GM23338 (cell line): ENCODE measurements at regions not wholly inside any gene's neighbourhood (a gene's known extent, or its start where the extent isn't known, plus 50 kb on each side); places are given as distances from the start of the nearest gene placed in this dataset.

Source experiments
- ATAC-seq: fragments of 200-7000 bp; cut with Tn5 transposase; 3 replicates; pipeline ENCODE4 v1.9.1; 2020
- DNase-seq: peaks from one replicate; pipeline ENCODE4 v3.0.0-alpha.2; 2015; ENCODE audit warnings: low spot score
- H2AFZ ChIP-seq: fragments of 200-600 bp; sonication (generic); 2 replicates; pipeline ENCODE4 v1.8.0; 2016; ENCODE audit warnings: antibody characterized with exemption, mild to moderate bottlenecking, moderate library complexity
- H3F3A ChIP-seq: fragments of 200-600 bp; sonication (generic); replicated peaks from 2 replicates; pipeline ENCODE4 v1.8.0; 2017; ENCODE audit warnings: antibody characterized with exemption, mixed run types, low read depth
- H3K27ac ChIP-seq: fragments of 200-600 bp; sonication (generic); 2 replicates; pipeline ENCODE4 v1.6.1; 2016; ENCODE audit warnings: low read depth
- H3K27me3 ChIP-seq: fragments of 200-600 bp; sonication (generic); 2 replicates; pipeline ENCODE4 v1.8.0; 2016; ENCODE audit warnings: mild to moderate bottlenecking, mixed run types, moderate library complexity; ENCODE audit not compliant: insufficient read depth
- H3K36me3 ChIP-seq: fragments of 200-600 bp; sonication (generic); 2 replicates; pipeline ENCODE4 v1.8.0; 2016; ENCODE audit warnings: mild to moderate bottlenecking; ENCODE audit not compliant: insufficient read depth
- H3K4me1 ChIP-seq: fragments of 200-600 bp; sonication (generic); 2 replicates; pipeline ENCODE4 v1.8.0; 2016; ENCODE audit warnings: mild to moderate bottlenecking, moderate library complexity; ENCODE audit not compliant: insufficient read depth
- H3K4me2 ChIP-seq: fragments of 200-600 bp; sonication (generic); 2 replicates; pipeline ENCODE4 v1.7.1; 2017; ENCODE audit warnings: mixed run types
- H3K4me3 ChIP-seq: fragments of 200-600 bp; sonication (generic); 2 replicates; pipeline ENCODE4 v1.6.1; 2016; ENCODE audit warnings: mixed run types
- H3K79me2 ChIP-seq: fragments of 200-600 bp; sonication (generic); replicated peaks from 2 replicates; pipeline ENCODE4 v1.8.0; 2017; ENCODE audit warnings: mild to moderate bottlenecking; ENCODE audit not compliant: insufficient read depth
- H3K9me2 ChIP-seq: fragments of 200-600 bp; sonication (generic); 2 replicates; pipeline ENCODE4 v1.8.0; 2017; ENCODE audit not compliant: insufficient read depth
- H4K20me1 ChIP-seq: fragments of 200-600 bp; sonication (generic); replicated peaks from 2 replicates; pipeline ENCODE4 v1.8.0; 2017; ENCODE audit warnings: mild to moderate bottlenecking; ENCODE audit not compliant: insufficient read depth
- H3K27ac Mint-ChIP-seq: 2 replicates; pipeline ENCODE4 v1.8.0; 2020; ENCODE audit warnings: inconsistent platforms, mild to moderate bottlenecking, moderate library complexity, mixed read lengths
- H3K27me3 Mint-ChIP-seq: 3 replicates; pipeline ENCODE4 v1.8.0; 2022; ENCODE audit warnings: low read depth, mild to moderate bottlenecking, moderate library complexity, mixed read lengths, inconsistent platforms; ENCODE audit not compliant: insufficient read depth, poor library complexity
- H3K36me3 Mint-ChIP-seq: 3 replicates; pipeline ENCODE4 v1.8.0; 2021; ENCODE audit warnings: low read depth, mild to moderate bottlenecking, inconsistent platforms, moderate library complexity, mixed read lengths
- H3K4me1 Mint-ChIP-seq: 3 replicates; pipeline ENCODE4 v1.8.0; 2020; ENCODE audit warnings: mild to moderate bottlenecking, inconsistent platforms, mixed read lengths
- H3K4me3 Mint-ChIP-seq: 3 replicates; pipeline ENCODE4 v1.8.0; 2021; ENCODE audit warnings: moderate library complexity, mild to moderate bottlenecking, inconsistent platforms, mixed read lengths
- H3K9me3 Mint-ChIP-seq: 3 replicates; pipeline ENCODE4 v1.8.0; 2020; ENCODE audit warnings: moderate library complexity, mild to moderate bottlenecking, inconsistent platforms, mixed read lengths
- CREB1 ChIP-seq: fragments of 250-450 bp; sonication (Bioruptor Pico); IDR thresholded peaks from 2 replicates; pipeline ENCODE4 v1.5.0; 2020; ENCODE audit warnings: low read depth, mild to moderate bottlenecking, moderate library complexity
- ETS1 ChIP-seq: IDR thresholded peaks from 2 replicates; pipeline ENCODE4 v1.6.1; 2016; ENCODE audit warnings: antibody characterized with exemption
- EZH2 ChIP-seq: fragments of 200-600 bp; sonication (generic); IDR thresholded peaks from one replicate; pipeline ENCODE4 v1.8.0; 2017; ENCODE audit warnings: antibody characterized with exemption, mild to moderate bottlenecking, low read depth; ENCODE audit not compliant: unreplicated experiment
- EZH2phosphoT487 ChIP-seq: fragments of 200-600 bp; sonication (generic); IDR thresholded peaks from one replicate; pipeline ENCODE4 v1.8.1; 2018; ENCODE audit warnings: antibody characterized with exemption; ENCODE audit not compliant: unreplicated experiment
- JUNB ChIP-seq: IDR thresholded peaks from one replicate; pipeline ENCODE4 v1.6.1; 2016; ENCODE audit warnings: antibody characterized with exemption; ENCODE audit not compliant: unreplicated experiment
- NANOG ChIP-seq: IDR thresholded peaks from 2 replicates; pipeline ENCODE4 v1.6.1; 2016; ENCODE audit warnings: antibody characterized with exemption, borderline replicate concordance
- POLR2AphosphoS5 ChIP-seq: IDR thresholded peaks from 2 replicates; pipeline ENCODE4 v1.6.1; 2016; ENCODE audit warnings: antibody characterized with exemption, low read depth
- STAT1 ChIP-seq: IDR thresholded peaks from one replicate; pipeline ENCODE4 v1.6.1; 2016; ENCODE audit warnings: antibody characterized with exemption; ENCODE audit not compliant: unreplicated experiment
- ZNF114 ChIP-seq: fragments of 250-450 bp; sonication (Bioruptor Pico); IDR thresholded peaks from 2 replicates; pipeline ENCODE4 v1.5.0; 2020; ENCODE audit warnings: mild to moderate bottlenecking, moderate library complexity
- ZNF331 ChIP-seq: fragments of 250-450 bp; sonication (Bioruptor Pico); IDR thresholded peaks from 2 replicates; pipeline ENCODE4 v1.5.0; 2020; ENCODE audit warnings: low read depth, mild to moderate bottlenecking, moderate library complexity
- ZNF462 ChIP-seq: fragments of 250-450 bp; sonication (Bioruptor Pico); IDR thresholded peaks from 2 replicates; pipeline ENCODE4 v1.5.0; 2020; ENCODE audit warnings: mild to moderate bottlenecking, moderate library complexity

- Mint-ChIP-seq H3K4me3 (no peak overlapping the region), H3K36me3 (no peaks in the 10 kb centered on the region)
These were observed 108.5 kb upstream of the NCK2 start for GRCh38 chr2:105636109-105636740.

More at GRCh38 chr2:105636109-105636740, 108.5 kb upstream of the NCK2 start:
- no peak for DNase-seq
- Mint-ChIP-seq H3K27me3 (peaks cover 3% of the 10 kb centered on the region), H3K9me3 (no peaks in the 10 kb centered on the region), H3K4me1 (peaks cover 13% of the 10 kb centered on the region), H3K27ac (no peak overlapping the region)
- Histone ChIP-seq H2AFZ (no peak overlapping the region), H4K20me1 (no peaks in the 10 kb centered on the region), H3K36me3 (no peaks in the 10 kb centered on the region), H3F3A (no peaks in the 10 kb centered on the region), H3K4me3 (no peak overlapping the region), H3K4me1 (peaks cover 18% of the 10 kb centered on the region), H3K27me3 (no peaks in the 10 kb centered on the region), H3K79me2 (no peaks in the 10 kb centered on the region), H3K27ac (no peak overlapping the region), H3K9me2 (no peaks in the 10 kb centered on the region), H3K4me2 (no peak overlapping the region)
- ATAC-seq = no peak
- TF ChIP-seq CREB1 (CRISPR knock-in tag) (no peak), STAT1 (no peak), ZNF114 (CRISPR knock-in tag) (no peak), NANOG (no peak), ETS1 (no peak), EZH2 (no peak), POLR2AphosphoS5 (no peak), ZNF331 (CRISPR knock-in tag) (no peak), ZNF462 (no peak), EZH2phosphoT487 (no peak), JUNB (no peak)
